Heart left ventricle (tissue), 16 donors: ENCODE measurements at regions not wholly inside any gene's neighbourhood (a gene's known extent, or its start where the extent isn't known, plus 50 kb on each side); places are given as distances from the start of the nearest gene placed in this dataset.
"Not testable (repeated sequence)": the region's sequence is repeated elsewhere in the genome, so short reads cannot be mapped to it uniquely, and the experiment has no call there.

ENCODE experiments used
- ATAC-seq, 4 donors: fragments of 200-7000 bp; cut with Tn5 transposase; one replicate each; pipeline ENCODE4 v1.9.1; 2020 to 2022; ENCODE audit warnings: moderate library complexity in 4 of 4, mild to moderate bottlenecking in 3 of 4, moderate number of reproducible peaks in 1 of 4
- DNase-seq, 5 donors: peaks; one replicate each; pipeline ENCODE4 v3.0.0-alpha.2; 2020
- H3K27ac ChIP-seq, 12 donors: fragments of 200-600 bp; sonication (generic) in 4 of 12; one replicate each; pipeline versions ENCODE4 v1.5.0 to v1.8.0; 2016 to 2022; ENCODE audit warnings: mild to moderate bottlenecking in 2 of 12
- H3K27me3 ChIP-seq, 9 donors: fragments of 200-600 bp; sonication (generic) in 2 of 9; one replicate each; pipeline versions ENCODE4 v1.5.1 to v1.8.0; 2016 to 2022; ENCODE audit warnings: mild to moderate bottlenecking in 3 of 9
- H3K36me3 ChIP-seq, 9 donors: fragments of 200-600 bp; sonication (generic) in 2 of 9; one replicate each; pipeline versions ENCODE4 v1.5.0 to v1.8.0; 2018 to 2022; ENCODE audit warnings: mild to moderate bottlenecking in 2 of 9
- H3K4me1 ChIP-seq, 12 donors: fragments of 200-600 bp; sonication (generic) in 4 of 12; one replicate each; pipeline versions ENCODE4 v1.5.0 to v1.8.0; 2016 to 2022; ENCODE audit warnings: mild to moderate bottlenecking in 3 of 12
- H3K4me3 ChIP-seq, 12 donors: fragments of 200-600 bp; sonication (generic) in 4 of 12; one replicate each; pipeline versions ENCODE4 v1.5.0 to v1.8.0; 2017 to 2022; ENCODE audit warnings: mild to moderate bottlenecking in 9 of 12, moderate library complexity in 4 of 12
- H3K9me3 ChIP-seq, 12 donors: fragments of 200-600 bp; sonication (generic) in 4 of 12; one replicate each; pipeline versions ENCODE4 v1.5.0 to v1.8.0; 2016 to 2022; ENCODE audit warnings: mild to moderate bottlenecking in 1 of 12
- CTCF ChIP-seq, 12 donors: fragments of 200-600 bp; sonication (generic) in 4 of 12; IDR thresholded peaks; one replicate each; pipeline versions ENCODE4 v1.5.0 to v1.8.0; 2018 to 2022; ENCODE audit warnings: antibody characterized with exemption in 12 of 12, mild to moderate bottlenecking in 5 of 12
- POLR2A ChIP-seq, 2 donors: fragments of 450-650 bp; IDR thresholded peaks; one replicate each; pipeline ENCODE4 v1.6.1; 2017; ENCODE audit warnings: antibody characterized with exemption in 2 of 2, mild to moderate bottlenecking in 2 of 2, moderate library complexity in 2 of 2
- WGBS, 4 donors: extraction: QIAGEN DNeasy Blood & Tissue Kit in 2 of 4; methylation state at CpG; one replicate each; pipeline versions ENCODE4 v1.1.5 to v1.1.7; 2013 to 2018; 5-methylcytosine and 5-hydroxymethylcytosine counted together
- intact Hi-C, 10 donors: fragments of 100-400 bp; cut with DNase I; formaldehyde crosslinking; loops; one replicate each; pipeline versions ENCODE4 v1.11.1 to v1.14.2; 2022
- donor health status: ischemic (EF 13 %, LVEDD 7.1; RV severe dilation, severe dysfunction).
- donor health status: healthy with polysubstance abuse.
- donor health status: DM: no; HTN: yes; CAD: no.
- donor health status: DM: no; HTN: no; CAD: no.
- donor health status: ischemic (EF 25% LVEDD 6.9; RV normal size, moderate dysfunction).
- donor health status: ischemic (EF 25% LVEDD 5.7; RV mildly dilated, moderate dysfunction).
- donor health status: healthy.
- donor health status: DM: yes; HTN: yes; CAD: no.
- donor health status: ischemic (EF 35%, LVEDD 5.7; RV mildly dilated, moderate dysfunction).
- donor health status: nonischemic (EF 11% LVEDD 7.7; RV severe dilation, severe dysfunction).
- donor health status: DM: yes; HTN: yes; CAD: no.
- donor health status: PGD.
- donor health status: ischemic (EF 29% LVEDD 5.4; RV normal size, mild dysfunction).
- donor health status: nonischemic (EF 23%, LVEDD 6.1; RV moderate dilation, normal function).

- intact Hi-C loops: no loop called here
- ATAC-seq (no peak), DNase-seq (no peak)
- Histone ChIP-seq H3K27me3 (no peaks in the 10 kb centered on the region), H3K4me1 (peaks cover 0 to 21% (median 0%) of the 10 kb centered on the region in 12 donors), H3K36me3 (no peaks in the 10 kb centered on the region), H3K9me3 (no peaks in the 10 kb centered on the region), H3K27ac (no peak overlapping the region), H3K4me3 (no peak overlapping the region)
- TF ChIP-seq POLR2A (IDR thresholded peaks at IDR 0.05) (no peak), CTCF (IDR thresholded peaks at IDR 0.05) (no peak)
- 62 to 88% (median 74%) methylated on average over 1 of the region's 1 CpG for WGBS, 4 donors
Observed at GRCh38 chr14:53406519-53406918, 253.4 kb upstream of the DDHD1 start.

- intact Hi-C loops: no loop called here
- TF ChIP-seq CTCF (IDR thresholded peaks at IDR 0.05): no peak
- TF ChIP-seq POLR2A (IDR thresholded peaks at IDR 0.05): no peak
- no peak for DNase-seq
Observed at GRCh38 chr14:53401646-53402045, 248.5 kb upstream of the DDHD1 start.

GRCh38 chr14:53399057-53399456, 245.9 kb upstream of the DDHD1 start:
- peaks cover 0 to 23% (median 10%) of the 10 kb centered on the region in 12 donors for H3K9me3 ChIP-seq
- no peaks in the 10 kb centered on the region for H3K27me3 ChIP-seq
- ATAC-seq (no peak), DNase-seq (no peak)
- H3K27ac ChIP-seq: no peak overlapping the region
- no peaks in the 10 kb centered on the region for H3K36me3 ChIP-seq
- intact Hi-C loops: no loop called here
- WGBS, 4 donors: 50 to 80% (median 67%) methylated on average over 7 of the region's 7 CpGs
- no peaks in the 10 kb centered on the region for H3K4me1 ChIP-seq
- TF ChIP-seq POLR2A (IDR thresholded peaks at IDR 0.05) (no peak), CTCF (IDR thresholded peaks at IDR 0.05) (peak in 3 of 12 donors; percentile 5 to 9 (median 6))
- no peak overlapping the region for H3K4me3 ChIP-seq

More at GRCh38 chr14:53401646-53402045, 248.5 kb upstream of the DDHD1 start:
- H3K36me3 ChIP-seq: no peaks in the 10 kb centered on the region
- 59 to 92% (median 76%) methylated on average over 3 of the region's 3 CpGs for WGBS, 4 donors
- no peaks in the 10 kb centered on the region for H3K4me1 ChIP-seq
- peaks cover 0 to 3% (median 0%) of the 10 kb centered on the region in 12 donors for H3K9me3 ChIP-seq
- no peak overlapping the region for H3K27ac ChIP-seq
- no peak for ATAC-seq
- H3K4me3 ChIP-seq: no peak overlapping the region
- H3K27me3 ChIP-seq: no peaks in the 10 kb centered on the region

- Histone ChIP-seq H3K36me3 (no peaks in the 10 kb centered on the region), H3K4me3 (no peak overlapping the region), H3K27me3 (no peaks in the 10 kb centered on the region), H3K9me3 (peaks cover 0 to 23% (median 10%) of the 10 kb centered on the region in 12 donors), H3K4me1 (no peaks in the 10 kb centered on the region), H3K27ac (no peak overlapping the region)
- WGBS, 4 donors: 70 to 84% (median 80%) methylated on average over 2 of the region's 2 CpGs
- DNase-seq (no peak), ATAC-seq (no peak)
- TF ChIP-seq POLR2A (IDR thresholded peaks at IDR 0.05): no peak
- intact Hi-C loops: no loop called here
Observed at GRCh38 chr14:53398616-53399015, 245.5 kb upstream of the DDHD1 start.

- H3K4me3 ChIP-seq, H3K27me3 ChIP-seq, ATAC-seq, H3K4me1 ChIP-seq, H3K36me3 ChIP-seq, H3K27ac ChIP-seq, DNase-seq, intact Hi-C loops: not testable (repeated sequence)
- whole genome bisulfite sequencing, 4 donors: 90 to 92% (median 91%) methylated on average over 4 of the region's 4 CpGs
- peaks cover 0 to 23% (median 10%) of the 10 kb centered on the region in 12 donors for H3K9me3 ChIP-seq
Observed at GRCh38 chr14:53395267-53395666, 242.1 kb upstream of the DDHD1 start.
